SK-MEL-5 (cell line): ENCODE measurements at regions not wholly inside any gene's neighbourhood (a gene's known extent, or its start where the extent isn't known, plus 50 kb on each side); places are given as distances from the start of the nearest gene placed in this dataset.

ENCODE experiments used
- DNase-seq: peaks from one replicate; pipeline ENCODE4 v3.0.0-alpha.2; 2016; ENCODE audit warnings: low read depth, low spot score
- in situ Hi-C: cut with HindIII; loops from 2 replicates; pipeline ENCODE4 v1.10.0; 2016; ENCODE audit warnings: low sequenced_read_pairs, high pct_unique_total_duplicates, low pct_unique_long_range_greater_than_20kb

DNA sequence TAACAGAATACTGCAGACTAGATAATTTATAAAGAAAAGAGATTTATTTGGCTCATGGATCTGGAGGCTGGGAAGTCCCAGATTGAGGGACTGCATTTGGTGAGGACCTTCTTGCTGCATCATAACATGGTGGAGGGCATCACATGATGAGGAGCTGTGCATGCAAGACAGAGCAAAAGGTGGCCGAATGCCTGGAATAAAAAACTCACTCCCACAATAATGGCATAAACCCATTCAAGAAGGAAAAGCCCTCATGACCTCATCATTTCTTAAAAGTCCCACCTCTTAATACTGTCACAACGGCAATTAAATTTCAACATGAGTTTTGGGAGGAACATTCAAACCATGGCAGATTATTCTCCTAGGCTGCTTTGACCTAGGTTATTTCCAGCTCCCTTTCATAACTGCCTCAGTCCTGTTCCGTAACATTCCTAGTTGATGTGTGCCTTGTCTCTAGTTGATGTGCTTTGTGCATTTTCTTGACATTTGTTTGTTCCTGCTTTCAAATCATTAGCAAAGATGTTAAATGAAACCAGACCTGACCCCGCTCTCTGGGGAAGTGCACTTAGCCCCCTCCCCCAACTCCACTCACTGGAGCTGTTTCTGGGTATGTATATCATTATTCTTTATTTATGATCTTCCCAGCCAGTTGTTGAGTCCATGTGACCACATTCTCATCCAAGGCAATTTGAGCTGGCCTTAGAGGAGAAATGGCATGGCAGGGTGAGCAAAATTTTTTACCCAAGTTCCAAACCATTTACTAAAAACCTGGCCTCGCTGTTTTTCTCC lies 148.5 kb downstream of the GDAP2 start:
- no peak for DNase-seq
- in situ Hi-C loops = no loop called here

DNA sequence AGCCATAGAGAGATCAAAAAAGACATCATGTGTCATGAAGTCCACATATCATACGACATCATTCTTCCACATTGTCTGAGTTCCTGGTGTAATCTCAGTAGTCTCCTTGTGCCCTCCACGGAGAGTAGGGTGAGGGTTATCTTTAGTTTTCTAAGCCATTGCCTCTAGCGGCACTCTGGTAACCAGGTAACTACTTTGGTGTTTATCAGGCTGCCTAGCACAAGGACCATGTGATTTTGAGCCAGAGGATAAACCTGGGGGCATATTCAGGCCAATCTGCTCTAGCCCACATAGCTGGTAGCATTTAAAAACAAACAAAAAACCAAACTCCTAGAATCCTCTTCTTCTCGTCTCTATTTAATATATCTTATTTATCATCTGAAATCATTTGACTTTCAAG lies 147.4 kb downstream of the GDAP2 start:
- in situ Hi-C loops = no loop called here

DNA sequence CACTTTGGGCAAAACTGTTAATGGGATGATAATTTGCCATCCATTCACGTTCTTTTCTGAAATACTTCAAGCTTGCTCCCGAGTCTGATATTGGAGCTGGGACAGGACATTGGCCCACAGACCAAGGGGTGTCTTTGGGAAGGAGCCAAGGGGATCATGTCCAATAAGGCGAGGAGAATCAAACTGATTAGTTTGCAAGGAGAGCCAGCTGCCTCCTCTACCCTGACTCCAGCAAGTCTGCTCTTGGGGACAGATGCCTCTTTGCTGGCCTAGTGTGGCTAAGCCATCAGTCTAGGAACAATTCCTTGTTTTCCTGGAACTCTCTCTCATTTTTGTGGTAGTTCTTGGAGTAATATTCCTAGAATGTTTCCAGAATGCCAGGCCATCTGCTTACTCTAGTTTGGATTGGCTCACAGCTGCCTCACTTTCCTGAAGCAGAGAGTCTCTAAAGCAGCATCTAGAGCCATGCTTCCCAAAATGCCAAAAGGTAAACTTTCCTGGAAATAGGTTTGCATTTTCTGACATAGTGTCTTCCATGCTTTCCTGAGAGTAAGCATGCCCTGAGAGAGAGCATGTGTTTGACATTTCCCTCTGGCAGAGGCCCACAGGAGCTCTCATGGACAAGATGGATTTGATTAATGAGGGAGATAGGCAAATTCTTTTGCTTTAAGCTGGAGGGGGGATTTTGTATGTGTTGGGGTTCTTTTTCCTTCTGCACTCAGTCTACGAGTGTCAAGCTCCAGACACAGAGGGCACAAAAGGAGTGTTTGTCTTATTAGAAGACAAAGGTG lies 145.6 kb downstream of the GDAP2 start:
- in situ Hi-C loops = no loop called here
- DNase-seq = no peak

More for the DNA sequence above, 147.4 kb downstream of the GDAP2 start:
- no peak for DNase-seq

DNA sequence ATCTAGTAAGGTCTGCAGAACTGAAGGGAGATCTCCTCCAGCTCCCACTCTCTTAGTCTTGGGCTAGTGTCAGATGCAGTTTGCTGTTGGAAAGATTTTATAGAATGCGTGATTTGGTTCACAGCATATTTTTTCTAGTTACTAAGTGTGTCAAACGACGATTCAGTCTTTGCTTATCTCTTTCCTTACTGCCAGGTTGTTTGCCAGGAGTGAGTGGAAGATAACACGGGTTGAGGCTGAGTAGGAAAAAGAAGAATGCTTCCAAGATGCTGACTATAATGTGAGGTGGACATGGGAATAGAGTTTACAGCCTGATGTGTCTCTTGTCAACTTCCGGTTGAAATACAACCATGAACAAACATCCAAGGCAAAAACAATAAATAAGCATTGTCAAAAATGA lies 141.4 kb downstream of the GDAP2 start:
- in situ Hi-C loops = no loop called here
- DNase-seq = no peak

DNA sequence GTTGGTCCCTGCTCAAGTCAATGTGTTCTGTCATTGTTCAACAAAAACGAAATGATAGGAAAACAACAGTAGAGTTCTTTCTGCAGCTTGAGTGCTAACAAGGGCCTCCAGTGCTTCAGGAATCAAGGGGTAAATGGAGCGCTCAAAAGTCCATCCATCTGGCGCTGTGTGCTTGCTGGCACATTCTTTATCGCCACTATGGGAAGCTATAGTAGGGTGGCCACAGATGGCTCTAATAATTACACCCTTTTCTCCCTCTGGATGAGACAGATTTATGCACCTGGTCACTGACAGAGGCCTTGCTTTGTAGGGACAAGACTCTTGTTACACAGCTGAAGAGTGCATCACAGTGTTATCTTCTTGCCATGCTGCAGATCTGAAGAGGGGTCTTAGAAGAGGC lies 136.0 kb downstream of the GDAP2 start:
- in situ Hi-C loops = no loop called here
- no peak for DNase-seq

DNA sequence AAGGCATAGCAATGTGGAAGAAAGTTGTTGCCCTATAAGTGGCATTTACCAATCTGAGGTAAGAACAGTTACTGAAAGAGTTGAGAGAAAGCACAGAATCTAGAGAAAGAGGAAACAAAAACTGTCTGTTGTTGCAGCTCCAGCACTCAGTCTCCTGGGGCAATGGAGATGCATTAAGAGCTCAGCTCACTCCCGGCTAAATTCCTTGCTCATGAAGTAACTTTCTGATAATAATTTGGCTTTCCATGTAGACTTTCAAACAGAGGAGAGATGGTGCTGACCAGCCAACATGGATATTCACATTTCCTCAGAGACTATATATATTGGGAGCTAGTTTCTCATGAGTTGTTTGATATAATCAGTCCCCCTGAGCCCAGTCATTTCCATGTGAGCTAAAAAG lies 135.3 kb downstream of the GDAP2 start:
- DNase-seq = peak; percentile 55
- in situ Hi-C loops = no loop called here

DNA sequence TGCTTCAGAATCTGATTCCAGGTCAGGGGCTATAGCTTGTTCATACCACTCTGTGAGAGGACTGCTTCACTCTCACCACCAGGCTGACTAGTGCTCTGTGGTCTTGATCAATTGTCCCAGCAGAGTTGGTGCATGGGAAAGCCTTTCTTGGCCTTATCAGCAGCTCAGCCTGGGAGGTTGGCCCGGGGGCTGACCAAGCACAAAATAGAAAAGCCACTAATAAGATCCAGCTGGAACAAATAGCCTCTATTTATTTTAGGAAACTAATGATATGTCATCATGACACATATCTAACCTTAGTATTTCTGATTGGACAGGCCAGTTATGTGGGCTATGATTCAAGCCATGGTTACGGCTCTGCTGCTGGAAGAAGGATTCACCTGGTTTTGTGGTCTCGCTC lies 134.2 kb downstream of the GDAP2 start:
- DNase-seq = peak; percentile 9
- in situ Hi-C loops = no loop called here

DNA sequence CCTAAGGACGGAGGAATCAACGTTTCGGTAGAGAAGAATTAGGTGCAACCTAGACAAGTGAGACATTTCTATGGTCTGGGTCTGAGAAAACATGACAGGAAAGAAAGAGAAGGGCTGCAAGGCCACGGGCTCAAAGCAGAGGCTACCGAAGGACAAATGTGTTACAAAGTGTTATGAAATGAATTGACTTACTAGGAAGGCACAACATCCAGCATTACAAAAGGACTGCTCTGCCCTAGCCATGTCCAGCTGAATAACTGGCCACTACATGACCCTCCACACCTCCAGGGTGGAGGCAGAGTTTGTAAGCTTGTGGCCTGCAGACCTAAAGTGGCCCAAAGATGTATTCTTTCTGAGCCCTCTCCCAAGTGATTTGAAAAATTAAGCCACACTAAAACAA lies 133.6 kb downstream of the GDAP2 start:
- in situ Hi-C loops = no loop called here
- DNase-seq = no peak

DNA sequence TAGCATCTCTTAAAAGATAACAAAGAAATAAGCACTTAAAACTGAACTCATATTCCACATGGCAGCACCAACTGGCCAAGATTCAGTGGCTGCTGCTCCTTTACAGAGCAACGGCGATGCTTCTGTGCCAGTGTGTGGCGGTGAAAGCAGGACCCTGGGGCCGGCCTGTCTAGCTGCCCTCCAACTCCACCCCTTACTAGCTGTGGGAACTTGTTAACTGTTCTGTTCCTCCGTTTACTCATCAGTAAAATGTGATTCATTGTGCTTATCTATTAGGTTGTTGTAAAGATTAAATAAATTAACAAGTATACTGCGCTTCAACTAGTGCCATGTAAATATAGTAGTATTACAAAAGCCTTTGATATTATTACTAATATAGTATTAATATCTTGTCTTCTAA lies 133.2 kb downstream of the GDAP2 start:
- no peak for DNase-seq
- in situ Hi-C loops = no loop called here

DNA sequence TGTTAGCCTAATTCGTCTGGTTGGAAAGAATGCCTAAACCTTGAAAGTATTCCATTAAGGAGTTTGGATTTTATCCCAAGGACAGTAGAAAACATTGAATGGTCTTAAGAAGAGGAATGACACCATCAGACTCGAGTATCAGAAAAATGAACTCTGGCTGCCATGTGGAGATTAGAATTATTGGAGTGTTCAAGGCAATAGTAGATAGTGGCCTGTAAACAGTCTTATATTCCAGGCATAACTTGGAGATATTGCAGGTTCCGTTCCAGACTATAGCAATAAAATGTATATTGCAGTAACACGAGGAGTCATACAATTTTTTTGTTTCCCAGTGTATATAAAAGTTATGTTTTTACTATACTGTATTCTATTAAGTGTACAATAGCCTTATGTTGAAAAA lies 130.9 kb downstream of the GDAP2 start:
- no peak for DNase-seq
- in situ Hi-C loops = no loop called here

DNA sequence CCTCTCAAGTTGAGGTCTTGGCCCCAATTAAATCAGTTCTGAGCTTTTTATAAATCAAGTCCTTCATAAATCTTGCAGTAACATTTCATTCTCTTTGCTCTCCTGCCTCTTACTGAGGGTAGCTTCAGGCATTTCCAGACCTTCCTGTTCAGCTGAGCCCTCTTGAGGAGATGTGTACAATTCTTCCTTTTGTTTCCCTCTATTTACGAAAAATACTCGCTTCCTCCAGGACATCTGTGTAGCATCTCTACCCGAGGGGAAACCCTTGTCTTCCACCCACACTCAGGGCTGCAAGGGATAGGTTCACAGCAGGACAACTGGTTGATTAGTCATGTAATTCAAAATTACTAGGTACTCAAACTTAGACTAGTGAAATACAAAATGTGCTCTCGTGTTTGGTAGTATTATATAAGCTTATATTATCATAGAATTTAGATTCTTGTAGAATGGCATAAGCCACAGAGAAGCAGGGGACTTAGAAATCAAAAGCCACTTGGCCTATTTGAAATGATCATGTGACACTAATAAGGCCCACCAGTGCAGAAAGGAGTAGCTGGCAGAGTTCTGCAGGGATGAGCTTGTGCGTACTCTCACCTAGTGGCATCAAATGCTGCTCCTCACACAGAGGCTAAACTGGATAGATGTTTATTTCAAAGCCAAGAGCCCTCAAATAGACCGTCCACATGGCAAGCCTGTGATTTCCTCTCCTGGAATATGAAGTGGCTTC lies 126.7 kb downstream of the GDAP2 start:
- in situ Hi-C loops = no loop called here
- peak; percentile 99 for DNase-seq

DNA sequence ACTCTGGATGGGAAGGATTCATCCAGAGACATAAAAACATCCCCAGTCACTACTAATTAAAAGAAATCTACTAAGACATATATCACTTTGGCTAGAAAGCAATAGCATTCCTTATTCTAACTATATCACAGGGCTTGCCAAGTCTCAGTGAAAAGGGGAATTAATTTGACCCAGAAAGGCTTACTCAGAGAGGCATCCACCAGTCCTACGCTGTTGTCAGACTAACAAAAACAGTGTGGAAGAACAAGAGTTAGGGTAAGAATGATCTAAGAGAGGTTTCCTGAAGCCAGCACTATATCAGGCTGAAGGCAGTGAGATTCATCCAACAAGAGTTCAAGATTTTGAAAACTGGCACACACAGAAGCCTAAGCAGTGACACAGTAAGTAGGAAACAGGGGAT lies 126.1 kb downstream of the GDAP2 start:
- in situ Hi-C loops = no loop called here
- DNase-seq = no peak

DNA sequence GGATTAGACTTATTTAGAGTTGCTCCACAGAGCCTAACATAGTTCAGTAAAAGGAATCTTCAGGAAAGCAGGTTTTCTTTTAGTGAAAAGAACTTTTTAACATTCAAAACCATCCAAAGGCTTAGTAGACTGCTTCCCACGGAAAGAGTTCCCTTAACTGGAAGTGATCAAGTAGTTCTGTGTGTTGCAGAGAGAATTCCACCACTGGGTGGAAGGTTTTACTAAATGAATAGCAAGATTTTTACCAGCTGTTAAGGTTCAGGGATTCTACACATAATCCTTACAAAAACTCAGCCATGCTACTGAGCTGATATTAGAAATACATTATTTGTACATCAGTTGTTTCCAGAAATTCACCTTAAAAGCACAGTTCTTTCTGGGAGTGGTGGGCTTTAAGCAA lies 119.7 kb downstream of the GDAP2 start:
- in situ Hi-C loops = no loop called here
- peak; percentile 21 for DNase-seq

DNA sequence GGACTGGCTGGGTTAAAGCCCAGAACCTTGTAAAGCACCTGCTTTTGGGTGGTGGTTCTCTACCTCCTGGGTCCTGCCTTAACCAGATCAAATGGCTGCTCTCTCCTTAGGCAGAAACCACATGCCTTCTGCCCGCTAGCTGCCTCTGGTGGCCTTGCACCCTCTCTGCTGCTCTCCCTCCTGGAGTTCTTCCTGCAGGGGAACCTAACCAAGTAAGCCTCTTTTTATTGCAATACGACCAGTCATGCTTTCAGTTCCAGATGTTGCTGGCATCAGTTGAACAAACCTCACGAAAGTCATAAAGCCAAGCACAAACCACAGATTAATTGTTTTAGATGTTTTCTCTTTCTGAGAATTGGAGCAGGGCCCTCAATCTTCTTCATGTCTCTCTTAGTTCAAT lies 118.9 kb downstream of the GDAP2 start:
- DNase-seq = no peak
- in situ Hi-C loops = no loop called here

DNA sequence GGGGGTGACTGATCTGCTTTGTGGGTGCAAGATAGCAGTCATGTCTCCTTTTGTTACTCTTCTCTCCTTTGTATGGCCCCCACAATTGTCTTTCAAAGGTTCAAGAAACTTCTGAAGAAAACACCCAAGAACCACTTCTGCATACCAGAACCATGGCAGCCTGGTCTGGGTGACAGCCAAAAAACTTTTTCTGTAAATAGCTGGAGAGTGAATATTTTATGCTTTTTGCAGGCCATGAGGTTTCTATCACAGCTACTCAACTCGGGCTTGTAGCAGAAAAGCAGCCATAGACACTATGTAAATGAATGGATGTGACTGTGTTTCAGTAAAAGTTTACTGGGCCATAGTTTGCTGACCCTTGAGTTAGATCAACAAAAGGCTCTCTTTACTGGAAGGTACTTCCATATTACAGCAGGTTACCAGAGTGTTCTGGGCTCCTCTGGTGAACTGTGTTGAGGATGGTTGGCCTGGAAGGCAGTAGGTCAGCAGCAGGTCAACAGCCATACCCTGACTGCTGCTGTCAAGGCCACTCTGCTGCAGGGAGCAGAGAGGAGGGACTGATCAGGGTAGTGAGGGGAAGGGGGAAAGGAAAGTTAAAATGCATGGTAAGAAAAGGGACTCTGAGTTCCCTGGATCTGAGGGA lies 116.4 kb downstream of the GDAP2 start:
- in situ Hi-C loops = no loop called here
- no peak for DNase-seq
